ENCODE measurements at regions not wholly inside any gene's neighbourhood (a gene's known extent, or its start where the extent isn't known, plus 50 kb on each side); places are given as distances from the start of the nearest gene placed in this dataset.

GRCh38 chr17:71361656-71362450 lies 759.0 kb upstream of the SOX9 start:
- TF ChIP-seq RAD21 (IDR thresholded peaks at IDR 0.05 in 1 of 2, conservative IDR thresholded peaks at IDR 0.05 in 1 of 2; ENCODE audit: low read depth in 2 of 2, low read length in 2 of 2) (no peak), CEBPB (IDR thresholded peaks at IDR 0.05; ENCODE audit: low read depth, low read length) (no peak), POLR2AphosphoS5 (IDR thresholded peaks at IDR 0.05; ENCODE audit: low read depth, low read length) (no peak)
- TF ChIP-seq, protein P1, sequence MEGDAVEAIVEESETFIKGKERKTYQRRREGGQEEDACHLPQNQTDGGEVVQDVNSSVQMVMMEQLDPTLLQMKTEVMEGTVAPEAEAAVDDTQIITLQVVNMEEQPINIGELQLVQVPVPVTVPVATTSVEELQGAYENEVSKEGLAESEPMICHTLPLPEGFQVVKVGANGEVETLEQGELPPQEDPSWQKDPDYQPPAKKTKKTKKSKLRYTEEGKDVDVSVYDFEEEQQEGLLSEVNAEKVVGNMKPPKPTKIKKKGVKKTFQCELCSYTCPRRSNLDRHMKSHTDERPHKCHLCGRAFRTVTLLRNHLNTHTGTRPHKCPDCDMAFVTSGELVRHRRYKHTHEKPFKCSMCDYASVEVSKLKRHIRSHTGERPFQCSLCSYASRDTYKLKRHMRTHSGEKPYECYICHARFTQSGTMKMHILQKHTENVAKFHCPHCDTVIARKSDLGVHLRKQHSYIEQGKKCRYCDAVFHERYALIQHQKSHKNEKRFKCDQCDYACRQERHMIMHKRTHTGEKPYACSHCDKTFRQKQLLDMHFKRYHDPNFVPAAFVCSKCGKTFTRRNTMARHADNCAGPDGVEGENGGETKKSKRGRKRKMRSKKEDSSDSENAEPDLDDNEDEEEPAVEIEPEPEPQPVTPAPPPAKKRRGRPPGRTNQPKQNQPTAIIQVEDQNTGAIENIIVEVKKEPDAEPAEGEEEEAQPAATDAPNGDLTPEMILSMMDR (IDR thresholded peaks at IDR 0.05; ENCODE audit: control extremely low read depth in 1 of 3, insufficient read depth in 1 of 3, low read depth in 1 of 3, low read length in 3 of 3) = no peak
